HFF-Myc (cell line): ENCODE measurements at regions not wholly inside any gene's neighbourhood (a gene's known extent, or its start where the extent isn't known, plus 50 kb on each side); places are given as distances from the start of the nearest gene placed in this dataset.

Source experiments
- DNase-seq: peaks from one replicate; pipeline ENCODE4 v3.0.0-alpha.2; 2011; ENCODE audit warnings: low read depth; ENCODE audit errors: extremely low read depth
- H3K4me3 ChIP-seq: replicated peaks from 2 replicates; pipeline ENCODE4 v1.5.1; 2011; ENCODE audit warnings: low read depth, mild to moderate bottlenecking, control low read depth, low read length
- TF ChIP-seq, protein P1 (sequence below): IDR thresholded peaks from 2 replicates; pipeline ENCODE4 v1.5.1; 2012; ENCODE audit warnings: mild to moderate bottlenecking, low read depth, low read length, control low read depth; ENCODE audit errors: missing control alignments

DNA sequence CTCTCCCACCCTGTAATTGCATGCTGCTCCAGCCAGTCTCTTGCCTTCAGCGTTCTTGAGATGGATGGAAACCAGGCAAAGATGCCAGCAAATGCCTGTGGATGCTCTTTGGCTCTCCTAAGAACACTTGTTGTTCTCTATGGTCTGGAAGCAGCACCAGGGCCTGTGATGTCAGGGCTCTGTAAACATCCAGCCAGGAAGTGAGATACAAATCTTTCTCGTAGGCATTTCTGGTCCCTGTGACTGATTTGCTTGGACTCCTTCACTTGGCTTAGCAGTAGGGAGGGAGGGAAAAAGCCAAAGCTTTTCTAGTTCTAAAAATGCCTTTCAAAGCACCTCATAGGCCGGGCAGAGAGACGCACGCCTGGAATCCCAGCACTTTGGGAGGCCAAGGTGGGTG, 201.3 kb downstream of the REEP3 start:
- TF ChIP-seq, protein P1, sequence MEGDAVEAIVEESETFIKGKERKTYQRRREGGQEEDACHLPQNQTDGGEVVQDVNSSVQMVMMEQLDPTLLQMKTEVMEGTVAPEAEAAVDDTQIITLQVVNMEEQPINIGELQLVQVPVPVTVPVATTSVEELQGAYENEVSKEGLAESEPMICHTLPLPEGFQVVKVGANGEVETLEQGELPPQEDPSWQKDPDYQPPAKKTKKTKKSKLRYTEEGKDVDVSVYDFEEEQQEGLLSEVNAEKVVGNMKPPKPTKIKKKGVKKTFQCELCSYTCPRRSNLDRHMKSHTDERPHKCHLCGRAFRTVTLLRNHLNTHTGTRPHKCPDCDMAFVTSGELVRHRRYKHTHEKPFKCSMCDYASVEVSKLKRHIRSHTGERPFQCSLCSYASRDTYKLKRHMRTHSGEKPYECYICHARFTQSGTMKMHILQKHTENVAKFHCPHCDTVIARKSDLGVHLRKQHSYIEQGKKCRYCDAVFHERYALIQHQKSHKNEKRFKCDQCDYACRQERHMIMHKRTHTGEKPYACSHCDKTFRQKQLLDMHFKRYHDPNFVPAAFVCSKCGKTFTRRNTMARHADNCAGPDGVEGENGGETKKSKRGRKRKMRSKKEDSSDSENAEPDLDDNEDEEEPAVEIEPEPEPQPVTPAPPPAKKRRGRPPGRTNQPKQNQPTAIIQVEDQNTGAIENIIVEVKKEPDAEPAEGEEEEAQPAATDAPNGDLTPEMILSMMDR = no peak
- no peak for DNase-seq
- no peak overlapping the region for H3K4me3 ChIP-seq

DNA sequence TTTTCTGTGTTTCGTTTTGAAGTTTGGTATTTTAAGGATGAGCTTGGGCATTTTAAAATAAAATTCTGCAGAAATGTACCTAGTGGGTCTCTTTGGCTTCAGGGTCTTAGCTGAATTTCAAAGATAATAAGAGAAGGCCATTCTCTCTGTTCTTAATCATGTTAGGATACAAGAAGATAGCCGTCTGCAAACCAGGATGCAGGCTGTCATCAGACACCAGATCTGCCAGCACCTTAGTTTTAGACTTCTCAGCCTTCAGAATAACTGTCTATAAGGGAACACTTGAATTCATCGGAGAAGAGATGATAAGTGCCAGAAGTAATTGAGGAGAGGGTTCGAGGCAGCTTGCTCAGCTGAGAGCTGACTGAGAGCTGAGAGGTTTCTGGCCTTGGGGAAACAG, 202.1 kb downstream of the REEP3 start:
- DNase-seq = no peak
- no peak overlapping the region for H3K4me3 ChIP-seq
- TF ChIP-seq, protein P1 = no peak

DNA sequence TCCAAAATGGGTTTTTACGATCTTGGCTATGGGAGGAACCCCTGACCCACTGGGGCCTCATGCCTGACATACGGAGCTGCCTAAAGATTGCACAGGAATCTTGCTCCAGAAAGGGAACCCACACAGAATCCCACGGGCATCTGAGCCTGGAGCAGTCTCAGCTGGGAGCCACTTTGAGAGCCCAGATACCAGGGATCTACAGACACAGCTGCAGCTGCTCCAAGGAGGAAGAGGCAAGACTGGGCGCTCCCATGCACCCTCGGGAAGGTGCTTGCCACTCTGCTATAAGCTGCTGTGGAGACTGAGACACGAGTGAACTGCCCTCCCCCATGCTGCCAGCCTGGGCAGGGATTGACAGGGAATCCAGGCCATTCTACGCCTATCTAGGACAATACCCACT, 202.5 kb downstream of the REEP3 start:
- no peak overlapping the region for H3K4me3 ChIP-seq
- TF ChIP-seq, protein P1 = no peak
- no peak for DNase-seq

DNA sequence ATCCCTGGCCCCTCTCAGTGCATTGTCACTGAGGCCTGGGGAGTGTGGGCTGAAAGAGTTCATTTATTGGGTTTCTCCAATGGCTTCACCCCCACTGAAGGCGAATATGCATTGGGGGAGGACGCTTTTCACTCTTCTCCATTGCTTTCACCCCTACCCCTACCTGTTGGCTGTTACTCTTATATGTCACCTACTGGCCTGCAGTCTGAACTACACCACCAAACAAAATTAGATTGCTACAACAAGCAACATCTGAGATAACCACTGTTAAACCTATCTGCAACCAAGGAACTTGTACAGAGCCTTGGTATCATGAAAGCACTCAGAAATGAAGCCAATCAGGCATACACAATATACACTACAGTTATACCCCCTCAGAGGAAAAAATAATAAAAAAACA, 203.7 kb downstream of the REEP3 start:
- TF ChIP-seq, protein P1 = no peak
- H3K4me3 ChIP-seq = no peak overlapping the region
- no peak for DNase-seq

GRCh38 chr10:63726867-63727266, 205.7 kb downstream of the REEP3 start:
- no peak for DNase-seq
- TF ChIP-seq, protein P1 = no peak
- no peak overlapping the region for H3K4me3 ChIP-seq

DNA sequence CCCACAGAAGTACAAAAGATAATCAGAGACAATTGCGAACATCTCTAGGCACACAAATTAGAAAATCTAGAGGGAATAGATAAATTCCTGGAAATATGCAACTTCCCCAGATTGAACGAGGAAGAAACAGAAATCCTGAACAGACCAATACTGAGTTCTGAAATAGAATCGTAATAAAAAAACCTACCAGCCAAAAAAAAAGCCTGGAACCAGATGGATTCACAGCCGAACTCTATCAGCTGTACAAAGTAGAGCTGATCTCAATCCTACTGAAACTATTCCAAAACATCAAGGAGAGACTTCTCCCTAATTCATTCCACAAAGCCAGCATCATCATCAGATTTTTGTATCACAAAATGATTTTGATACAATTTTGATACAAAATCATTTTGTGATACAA, 206.4 kb downstream of the REEP3 start:
- no peak for DNase-seq
- TF ChIP-seq, protein P1 = no peak
- no peak overlapping the region for H3K4me3 ChIP-seq

GRCh38 chr10:63735305-63735704, 214.1 kb downstream of the REEP3 start:
- TF ChIP-seq, protein P1 = no peak
- H3K4me3 ChIP-seq = no peak overlapping the region
- DNase-seq = no peak
